HL-60 (cell line): ENCODE measurements at regions not wholly inside any gene's neighbourhood (a gene's known extent, or its start where the extent isn't known, plus 50 kb on each side); places are given as distances from the start of the nearest gene placed in this dataset.

ENCODE experiments used
- POLR2AphosphoS5 ChIP-seq: IDR thresholded peaks from 2 replicates; pipeline ENCODE4 v1.6.1; 2012; ENCODE audit warnings: low read depth
- TF ChIP-seq, protein P1 (sequence below): IDR thresholded peaks from one replicate; pipeline ENCODE4 v1.5.1; 2011; ENCODE audit warnings: low read length, control low read depth, inconsistent platforms; ENCODE audit not compliant: insufficient read depth
- TF ChIP-seq, protein P2 (sequence below): IDR thresholded peaks from 2 replicates; pipeline ENCODE4 v1.6.1; 2012; ENCODE audit warnings: low read depth; ENCODE audit not compliant: insufficient replicate concordance

DNA sequence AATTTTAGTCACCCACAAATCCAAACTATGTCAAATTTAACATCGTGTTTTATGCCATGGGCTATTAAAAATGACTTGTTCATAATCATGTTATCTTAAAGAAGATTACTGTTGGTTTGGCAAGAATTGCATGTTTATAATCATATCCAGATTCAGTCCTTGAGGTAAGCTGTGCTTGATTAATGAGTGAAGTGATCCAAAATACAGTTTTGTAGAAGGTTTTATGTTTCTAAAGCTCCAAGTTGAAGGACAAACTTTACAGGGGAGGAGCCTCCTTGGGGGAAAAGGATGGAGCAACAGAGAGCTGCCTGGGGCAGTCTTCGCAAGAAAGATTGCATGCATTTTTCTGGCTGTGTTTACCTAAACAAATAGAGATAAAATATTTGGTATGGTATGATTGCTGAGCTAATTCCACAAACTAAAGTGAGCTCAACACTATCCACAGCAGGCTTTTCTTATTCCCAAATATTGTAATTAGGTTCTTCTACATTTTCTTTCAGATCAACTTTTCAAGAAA lies 189.5 kb upstream of the TYRP1 start:
- TF ChIP-seq, protein P1, sequence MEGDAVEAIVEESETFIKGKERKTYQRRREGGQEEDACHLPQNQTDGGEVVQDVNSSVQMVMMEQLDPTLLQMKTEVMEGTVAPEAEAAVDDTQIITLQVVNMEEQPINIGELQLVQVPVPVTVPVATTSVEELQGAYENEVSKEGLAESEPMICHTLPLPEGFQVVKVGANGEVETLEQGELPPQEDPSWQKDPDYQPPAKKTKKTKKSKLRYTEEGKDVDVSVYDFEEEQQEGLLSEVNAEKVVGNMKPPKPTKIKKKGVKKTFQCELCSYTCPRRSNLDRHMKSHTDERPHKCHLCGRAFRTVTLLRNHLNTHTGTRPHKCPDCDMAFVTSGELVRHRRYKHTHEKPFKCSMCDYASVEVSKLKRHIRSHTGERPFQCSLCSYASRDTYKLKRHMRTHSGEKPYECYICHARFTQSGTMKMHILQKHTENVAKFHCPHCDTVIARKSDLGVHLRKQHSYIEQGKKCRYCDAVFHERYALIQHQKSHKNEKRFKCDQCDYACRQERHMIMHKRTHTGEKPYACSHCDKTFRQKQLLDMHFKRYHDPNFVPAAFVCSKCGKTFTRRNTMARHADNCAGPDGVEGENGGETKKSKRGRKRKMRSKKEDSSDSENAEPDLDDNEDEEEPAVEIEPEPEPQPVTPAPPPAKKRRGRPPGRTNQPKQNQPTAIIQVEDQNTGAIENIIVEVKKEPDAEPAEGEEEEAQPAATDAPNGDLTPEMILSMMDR, result no peak
- no peak for TF ChIP-seq POLR2AphosphoS5
- TF ChIP-seq, protein P2, sequence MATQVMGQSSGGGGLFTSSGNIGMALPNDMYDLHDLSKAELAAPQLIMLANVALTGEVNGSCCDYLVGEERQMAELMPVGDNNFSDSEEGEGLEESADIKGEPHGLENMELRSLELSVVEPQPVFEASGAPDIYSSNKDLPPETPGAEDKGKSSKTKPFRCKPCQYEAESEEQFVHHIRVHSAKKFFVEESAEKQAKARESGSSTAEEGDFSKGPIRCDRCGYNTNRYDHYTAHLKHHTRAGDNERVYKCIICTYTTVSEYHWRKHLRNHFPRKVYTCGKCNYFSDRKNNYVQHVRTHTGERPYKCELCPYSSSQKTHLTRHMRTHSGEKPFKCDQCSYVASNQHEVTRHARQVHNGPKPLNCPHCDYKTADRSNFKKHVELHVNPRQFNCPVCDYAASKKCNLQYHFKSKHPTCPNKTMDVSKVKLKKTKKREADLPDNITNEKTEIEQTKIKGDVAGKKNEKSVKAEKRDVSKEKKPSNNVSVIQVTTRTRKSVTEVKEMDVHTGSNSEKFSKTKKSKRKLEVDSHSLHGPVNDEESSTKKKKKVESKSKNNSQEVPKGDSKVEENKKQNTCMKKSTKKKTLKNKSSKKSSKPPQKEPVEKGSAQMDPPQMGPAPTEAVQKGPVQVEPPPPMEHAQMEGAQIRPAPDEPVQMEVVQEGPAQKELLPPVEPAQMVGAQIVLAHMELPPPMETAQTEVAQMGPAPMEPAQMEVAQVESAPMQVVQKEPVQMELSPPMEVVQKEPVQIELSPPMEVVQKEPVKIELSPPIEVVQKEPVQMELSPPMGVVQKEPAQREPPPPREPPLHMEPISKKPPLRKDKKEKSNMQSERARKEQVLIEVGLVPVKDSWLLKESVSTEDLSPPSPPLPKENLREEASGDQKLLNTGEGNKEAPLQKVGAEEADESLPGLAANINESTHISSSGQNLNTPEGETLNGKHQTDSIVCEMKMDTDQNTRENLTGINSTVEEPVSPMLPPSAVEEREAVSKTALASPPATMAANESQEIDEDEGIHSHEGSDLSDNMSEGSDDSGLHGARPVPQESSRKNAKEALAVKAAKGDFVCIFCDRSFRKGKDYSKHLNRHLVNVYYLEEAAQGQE, result no peak
